Vagina (tissue), 2 donors: ENCODE measurements at regions not wholly inside any gene's neighbourhood (a gene's known extent, or its start where the extent isn't known, plus 50 kb on each side); places are given as distances from the start of the nearest gene placed in this dataset.

Experiments used
- DNase-seq, 2 donors: peaks; one replicate each; pipeline ENCODE4 v3.0.0-alpha.2; 2017; ENCODE audit errors: extremely low spot score in 2 of 2
- H3K27ac ChIP-seq: fragments of 200-600 bp; sonication (generic); one replicate; pipeline ENCODE4 v1.5.1; 2019
- H3K27me3 ChIP-seq: fragments of 200-600 bp; sonication (generic); one replicate; pipeline ENCODE4 v1.5.1; 2019
- H3K36me3 ChIP-seq, 2 donors: fragments of 200-600 bp; sonication (generic); one replicate each; pipeline ENCODE4 v1.5.1; 2017 to 2019
- H3K4me1 ChIP-seq: fragments of 200-600 bp; sonication (generic); one replicate; pipeline ENCODE4 v1.5.1; 2019
- H3K4me3 ChIP-seq, 2 donors: fragments of 200-600 bp; sonication (generic); 1 replicate in 1 of 2; 2 replicates in 1 of 2; pipeline ENCODE4 v1.5.1; 2016 to 2019
- H3K9me3 ChIP-seq: fragments of 200-600 bp; sonication (generic); one replicate; pipeline ENCODE4 v1.5.1; 2019
- CTCF ChIP-seq, 3 experiments: fragments of 450-650 bp in 2 of 3; fragments of 200-600 bp in 1 of 3; sonication (generic) in 1 of 3; IDR thresholded peaks; one replicate each; pipeline ENCODE4 v1.5.1; 2017 to 2019; ENCODE audit warnings: antibody characterized with exemption in 3 of 3, mild to moderate bottlenecking in 2 of 3, moderate library complexity in 2 of 3
- POLR2A ChIP-seq, 2 donors: fragments of 450-650 bp; IDR thresholded peaks; one replicate each; pipeline ENCODE4 v1.6.1; 2017; ENCODE audit warnings: antibody characterized with exemption in 2 of 2, mild to moderate bottlenecking in 2 of 2, moderate library complexity in 2 of 2
- POLR2AphosphoS5 ChIP-seq, 2 donors: sonication (generic); formaldehyde crosslinking; IDR thresholded peaks; one replicate each; pipeline ENCODE4 v1.9.0; 2017; ENCODE audit warnings: antibody characterized with exemption in 2 of 2, mild to moderate bottlenecking in 2 of 2, low read depth in 1 of 2; ENCODE audit not compliant: insufficient read depth in 1 of 2
- intact Hi-C: fragments of 100-400 bp; cut with DNase I; formaldehyde crosslinking; loops from one replicate; pipeline ENCODE4 v1.15.1; 2023

- Histone ChIP-seq H3K9me3 (no peaks in the 10 kb centered on the region), H3K4me3 (no peak overlapping the region), H3K36me3 (no peaks in the 10 kb centered on the region), H3K27ac (no peak overlapping the region), H3K4me1 (no peaks in the 10 kb centered on the region), H3K27me3 (no peaks in the 10 kb centered on the region)
- intact Hi-C loops, result no loop called here
- TF ChIP-seq CTCF (IDR thresholded peaks at IDR 0.05) (no peak), POLR2AphosphoS5 (IDR thresholded peaks at IDR 0.05; ENCODE audit: insufficient read depth in 1 of 2, low read depth in 1 of 2) (no peak), POLR2A (IDR thresholded peaks at IDR 0.05) (no peak)
- no peak for DNase-seq
These were observed 569.9 kb downstream of the CPS1 start for GRCh38 chr2:211126256-211126655.

- H3K36me3 ChIP-seq, result no peaks in the 10 kb centered on the region
- H3K4me3 ChIP-seq, result no peak overlapping the region
- no peak for TF ChIP-seq POLR2A (IDR thresholded peaks at IDR 0.05)
- DNase-seq, result no peak
- H3K27ac ChIP-seq, result no peak overlapping the region
- no peaks in the 10 kb centered on the region for H3K9me3 ChIP-seq
- intact Hi-C loops, result no loop called here
- H3K27me3 ChIP-seq, result no peaks in the 10 kb centered on the region
- no peaks in the 10 kb centered on the region for H3K4me1 ChIP-seq
These were observed 571.1 kb downstream of the CPS1 start for GRCh38 chr2:211127501-211127900.

DNA sequence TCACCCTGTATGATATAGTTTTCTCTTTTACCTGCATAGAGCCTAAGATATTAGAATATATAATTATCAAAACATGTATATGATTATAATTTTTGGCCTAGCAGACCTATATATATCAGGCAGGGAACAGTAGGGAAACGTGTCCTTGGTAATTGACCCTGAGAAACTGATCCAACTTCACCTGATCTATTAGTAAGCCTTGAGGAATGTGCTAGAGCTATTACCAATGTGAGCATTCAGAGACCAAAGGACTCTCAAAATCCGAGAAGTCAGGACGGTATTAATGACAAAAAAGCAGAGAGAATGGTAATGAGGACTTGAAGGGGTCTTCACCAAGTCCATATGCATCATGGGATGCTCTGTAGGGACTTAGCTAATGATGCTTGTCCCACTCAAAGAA is 571.9 kb downstream of the CPS1 start:
- no peak for TF ChIP-seq POLR2AphosphoS5 (IDR thresholded peaks at IDR 0.05; ENCODE audit: insufficient read depth in 1 of 2, low read depth in 1 of 2)
- no peak for TF ChIP-seq CTCF (IDR thresholded peaks at IDR 0.05)
- no peak for TF ChIP-seq POLR2A (IDR thresholded peaks at IDR 0.05)
- no peak overlapping the region for H3K27ac ChIP-seq
- H3K9me3 ChIP-seq, result no peaks in the 10 kb centered on the region
- no peaks in the 10 kb centered on the region for H3K36me3 ChIP-seq
- intact Hi-C loops, result no loop called here
- H3K27me3 ChIP-seq, result no peaks in the 10 kb centered on the region
- no peak overlapping the region for H3K4me3 ChIP-seq
- no peak for DNase-seq
- no peaks in the 10 kb centered on the region for H3K4me1 ChIP-seq

GRCh38 chr2:211129798-211130197 is 573.4 kb downstream of the CPS1 start:
- no peaks in the 10 kb centered on the region for H3K27me3 ChIP-seq
- TF ChIP-seq POLR2A (IDR thresholded peaks at IDR 0.05), result no peak
- TF ChIP-seq CTCF (IDR thresholded peaks at IDR 0.05), result no peak
- intact Hi-C loops, result no loop called here
- no peaks in the 10 kb centered on the region for H3K36me3 ChIP-seq
- DNase-seq, result no peak
- H3K9me3 ChIP-seq, result no peaks in the 10 kb centered on the region
- no peak overlapping the region for H3K27ac ChIP-seq
- H3K4me1 ChIP-seq, result no peaks in the 10 kb centered on the region
- H3K4me3 ChIP-seq, result no peak overlapping the region

- Histone ChIP-seq H3K4me3 (no peak overlapping the region), H3K27ac (no peak overlapping the region), H3K4me1 (no peaks in the 10 kb centered on the region), H3K9me3 (no peaks in the 10 kb centered on the region), H3K27me3 (no peaks in the 10 kb centered on the region), H3K36me3 (no peaks in the 10 kb centered on the region)
- TF ChIP-seq CTCF (IDR thresholded peaks at IDR 0.05) (no peak), POLR2A (IDR thresholded peaks at IDR 0.05) (no peak), POLR2AphosphoS5 (IDR thresholded peaks at IDR 0.05; ENCODE audit: insufficient read depth in 1 of 2, low read depth in 1 of 2) (no peak)
- DNase-seq, result no peak
- intact Hi-C loops, result no loop called here
These were observed 575.6 kb downstream of the CPS1 start for GRCh38 chr2:211132046-211132445.

- DNase-seq, result no peak
- H3K4me3 ChIP-seq, result no peak overlapping the region
- H3K9me3 ChIP-seq, result no peaks in the 10 kb centered on the region
- no peaks in the 10 kb centered on the region for H3K4me1 ChIP-seq
- TF ChIP-seq CTCF (IDR thresholded peaks at IDR 0.05) (no peak), POLR2AphosphoS5 (IDR thresholded peaks at IDR 0.05; ENCODE audit: insufficient read depth in 1 of 2, low read depth in 1 of 2) (no peak), POLR2A (IDR thresholded peaks at IDR 0.05) (no peak)
- H3K36me3 ChIP-seq, result no peaks in the 10 kb centered on the region
- H3K27ac ChIP-seq, result no peak overlapping the region
- intact Hi-C loops, result no loop called here
- H3K27me3 ChIP-seq, result no peaks in the 10 kb centered on the region
These were observed 576.2 kb downstream of the CPS1 start for GRCh38 chr2:211132573-211132972.
